PFSK-1 (cell line): ENCODE measurements at regions not wholly inside any gene's neighbourhood (a gene's known extent, or its start where the extent isn't known, plus 50 kb on each side); places are given as distances from the start of the nearest gene placed in this dataset.

Source experiments
- FOXP2 ChIP-seq: optimal IDR thresholded peaks from 2 replicates; pipeline ENCODE3; 2011; ENCODE audit warnings: borderline replicate concordance, control low read depth, inconsistent platforms; ENCODE audit not compliant: insufficient read depth; ENCODE audit errors: extremely low read length, extremely low read depth
- POLR2AphosphoS5 ChIP-seq: IDR thresholded peaks from 2 replicates; pipeline ENCODE4 v1.6.1; 2012; ENCODE audit warnings: low read depth, mild to moderate bottlenecking, control low read depth, low read length, moderate library complexity
- SIN3A ChIP-seq: IDR thresholded peaks from 2 replicates; pipeline ENCODE4 v1.6.1; 2012; ENCODE audit warnings: mild to moderate bottlenecking, low read length, moderate library complexity, borderline replicate concordance; ENCODE audit not compliant: insufficient read depth
- TAF1 ChIP-seq: IDR thresholded peaks from 2 replicates; pipeline ENCODE4 v1.6.1; 2012; ENCODE audit warnings: low read length, control low read depth, borderline replicate concordance; ENCODE audit not compliant: insufficient read depth
- TF ChIP-seq, protein P1 (sequence below), 2 experiments: IDR thresholded peaks; 2 replicates each; pipeline versions ENCODE4 v1.6.1 to v1.8.0; 2011 to 2012; ENCODE audit warnings: low read depth in 2 of 2, low read length in 2 of 2, control low read depth in 1 of 2, inconsistent platforms in 1 of 2, mild to moderate bottlenecking in 1 of 2, moderate library complexity in 1 of 2; ENCODE audit not compliant: insufficient read depth in 1 of 2

DNA sequence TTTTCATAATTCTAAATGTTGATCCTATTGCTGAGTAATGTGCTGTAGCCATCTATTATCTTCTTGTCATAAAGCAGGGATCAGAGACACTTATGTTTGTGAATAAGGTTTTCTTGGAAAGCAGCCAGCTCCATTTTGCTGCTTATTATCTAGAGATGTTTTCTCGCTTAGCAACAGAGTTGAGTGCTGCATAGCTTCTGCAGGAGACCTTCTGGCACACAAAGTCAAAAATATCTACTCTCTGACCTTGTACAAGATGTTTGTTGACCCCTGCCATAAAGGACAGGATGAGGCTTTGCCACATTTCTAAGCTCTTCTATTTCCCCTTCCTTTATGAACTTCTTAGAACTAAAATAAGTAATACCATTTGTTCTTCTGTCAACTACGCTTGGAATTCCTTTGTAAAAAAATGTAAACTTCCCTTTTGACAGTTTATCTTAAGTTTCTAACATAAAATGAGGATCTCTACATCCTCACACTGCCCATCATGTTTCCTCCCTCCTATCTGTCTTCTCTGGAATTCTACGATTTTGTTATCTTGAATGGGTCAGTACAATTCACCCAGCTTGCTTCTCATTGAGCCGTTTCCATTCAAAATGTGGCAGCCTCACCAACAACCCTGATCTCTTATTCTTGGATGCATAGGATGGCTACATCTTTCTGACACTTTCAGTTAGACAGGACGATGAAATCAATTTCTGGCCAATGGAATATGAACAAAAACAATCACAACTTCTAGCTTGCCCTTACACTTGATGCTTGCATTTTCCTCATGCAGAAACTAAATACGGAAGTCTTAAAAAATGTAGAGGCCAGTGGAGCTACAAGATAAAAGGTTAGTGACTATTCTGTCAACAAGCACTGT, 1377.0 kb downstream of the SUCLG1 start:
- TF ChIP-seq SIN3A (no peak), TAF1 (no peak), POLR2AphosphoS5 (no peak), FOXP2 (no peak)
- TF ChIP-seq, protein P1, sequence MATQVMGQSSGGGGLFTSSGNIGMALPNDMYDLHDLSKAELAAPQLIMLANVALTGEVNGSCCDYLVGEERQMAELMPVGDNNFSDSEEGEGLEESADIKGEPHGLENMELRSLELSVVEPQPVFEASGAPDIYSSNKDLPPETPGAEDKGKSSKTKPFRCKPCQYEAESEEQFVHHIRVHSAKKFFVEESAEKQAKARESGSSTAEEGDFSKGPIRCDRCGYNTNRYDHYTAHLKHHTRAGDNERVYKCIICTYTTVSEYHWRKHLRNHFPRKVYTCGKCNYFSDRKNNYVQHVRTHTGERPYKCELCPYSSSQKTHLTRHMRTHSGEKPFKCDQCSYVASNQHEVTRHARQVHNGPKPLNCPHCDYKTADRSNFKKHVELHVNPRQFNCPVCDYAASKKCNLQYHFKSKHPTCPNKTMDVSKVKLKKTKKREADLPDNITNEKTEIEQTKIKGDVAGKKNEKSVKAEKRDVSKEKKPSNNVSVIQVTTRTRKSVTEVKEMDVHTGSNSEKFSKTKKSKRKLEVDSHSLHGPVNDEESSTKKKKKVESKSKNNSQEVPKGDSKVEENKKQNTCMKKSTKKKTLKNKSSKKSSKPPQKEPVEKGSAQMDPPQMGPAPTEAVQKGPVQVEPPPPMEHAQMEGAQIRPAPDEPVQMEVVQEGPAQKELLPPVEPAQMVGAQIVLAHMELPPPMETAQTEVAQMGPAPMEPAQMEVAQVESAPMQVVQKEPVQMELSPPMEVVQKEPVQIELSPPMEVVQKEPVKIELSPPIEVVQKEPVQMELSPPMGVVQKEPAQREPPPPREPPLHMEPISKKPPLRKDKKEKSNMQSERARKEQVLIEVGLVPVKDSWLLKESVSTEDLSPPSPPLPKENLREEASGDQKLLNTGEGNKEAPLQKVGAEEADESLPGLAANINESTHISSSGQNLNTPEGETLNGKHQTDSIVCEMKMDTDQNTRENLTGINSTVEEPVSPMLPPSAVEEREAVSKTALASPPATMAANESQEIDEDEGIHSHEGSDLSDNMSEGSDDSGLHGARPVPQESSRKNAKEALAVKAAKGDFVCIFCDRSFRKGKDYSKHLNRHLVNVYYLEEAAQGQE (IDR thresholded peaks at IDR 0.05; ENCODE audit: insufficient read depth in 1 of 2, low read depth in 2 of 2, low read length in 2 of 2), result no peak

DNA sequence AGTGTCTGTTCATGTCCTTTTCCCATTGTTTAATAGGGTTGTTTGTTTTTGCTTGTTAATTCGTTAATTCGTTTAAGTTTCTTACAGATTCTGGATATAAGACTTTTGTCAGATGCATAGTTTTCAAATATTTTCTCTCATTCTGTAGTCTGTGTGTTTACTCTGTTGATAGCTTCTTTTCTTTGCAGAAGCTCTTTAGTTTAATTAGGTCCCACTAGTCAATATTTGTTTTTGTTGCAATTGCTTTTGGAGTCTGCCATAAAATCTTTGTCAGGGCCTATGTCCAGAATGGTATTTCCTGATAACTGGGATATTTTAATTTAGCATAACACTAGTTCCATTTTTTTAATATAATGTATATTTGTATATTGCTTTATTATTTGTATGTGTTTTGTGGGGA, 1380.1 kb downstream of the SUCLG1 start:
- TF ChIP-seq POLR2AphosphoS5, result no peak
- no peak for TF ChIP-seq FOXP2
- TF ChIP-seq TAF1, result no peak
- TF ChIP-seq, protein P1 (IDR thresholded peaks at IDR 0.05; ENCODE audit: insufficient read depth in 1 of 2, low read depth in 2 of 2, low read length in 2 of 2), result no peak
- TF ChIP-seq SIN3A, result no peak

DNA sequence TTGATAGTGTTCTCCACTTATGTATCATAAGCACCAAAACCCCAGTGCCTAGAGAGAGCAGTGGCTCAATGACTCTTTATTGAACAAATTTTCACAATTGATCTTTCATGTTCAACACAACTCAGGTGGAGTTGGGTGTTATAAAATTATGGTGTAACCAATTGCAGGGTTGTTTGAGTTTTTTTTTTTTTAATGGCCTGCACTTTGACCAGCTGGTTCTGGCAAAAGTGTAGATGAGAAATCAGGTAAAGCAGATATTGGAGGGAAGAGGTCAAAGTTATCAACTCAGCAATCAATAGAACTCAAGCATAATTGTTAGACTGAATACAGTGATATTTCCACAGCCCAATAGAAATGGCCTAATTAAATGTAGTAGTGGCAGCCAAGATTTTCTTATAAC, 1386.3 kb downstream of the SUCLG1 start:
- TF ChIP-seq FOXP2 (no peak), TAF1 (no peak), POLR2AphosphoS5 (no peak), SIN3A (no peak)
- TF ChIP-seq, protein P1 (IDR thresholded peaks at IDR 0.05; ENCODE audit: insufficient read depth in 1 of 2, low read depth in 2 of 2, low read length in 2 of 2), result no peak

DNA sequence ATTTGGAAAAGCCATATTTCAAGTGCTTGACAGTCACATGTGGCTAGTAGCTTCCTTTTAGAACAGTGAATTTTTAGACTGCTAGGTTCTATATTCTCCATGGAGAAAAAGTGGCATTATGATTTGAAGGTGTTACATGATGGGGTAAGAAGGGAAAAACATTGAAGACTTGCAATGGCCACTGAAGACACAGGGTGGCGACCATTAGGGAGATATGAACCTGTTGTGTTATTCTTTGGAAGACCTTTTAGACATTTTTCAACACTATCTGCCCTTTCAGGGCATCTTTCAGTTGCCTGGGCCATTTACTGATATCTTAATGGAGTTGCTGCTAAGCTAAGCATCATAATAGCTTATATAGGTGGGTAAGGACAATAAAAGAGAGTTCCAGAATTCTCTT, 1387.2 kb downstream of the SUCLG1 start:
- TF ChIP-seq FOXP2, result no peak
- TF ChIP-seq SIN3A, result no peak
- TF ChIP-seq POLR2AphosphoS5, result no peak

DNA sequence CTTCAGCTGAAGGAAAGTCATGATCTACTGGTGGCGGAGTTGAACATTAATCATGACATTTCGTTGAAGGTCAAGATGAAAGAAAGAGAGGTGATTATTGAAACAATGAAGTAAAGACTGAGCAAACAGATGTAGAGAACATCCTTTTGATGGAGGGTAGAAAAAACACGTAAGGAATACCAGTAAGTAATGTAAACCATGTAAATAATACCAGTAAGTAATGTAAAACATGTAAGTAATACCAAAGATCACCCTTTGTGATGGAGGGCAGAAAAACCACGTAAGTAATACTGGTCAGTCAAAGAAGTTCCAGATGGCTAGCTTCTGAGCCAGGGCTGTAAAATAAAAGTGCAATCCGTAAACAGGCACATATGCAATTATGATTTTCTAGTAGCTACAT, 1387.7 kb downstream of the SUCLG1 start:
- no peak for TF ChIP-seq POLR2AphosphoS5
- TF ChIP-seq TAF1, result no peak
- no peak for TF ChIP-seq FOXP2
- no peak for TF ChIP-seq SIN3A
- TF ChIP-seq, protein P1 (IDR thresholded peaks at IDR 0.05; ENCODE audit: insufficient read depth in 1 of 2, low read depth in 2 of 2, low read length in 2 of 2), result no peak
